ENCODE measurements at regions not wholly inside any gene's neighbourhood (a gene's known extent, or its start where the extent isn't known, plus 50 kb on each side); places are given as distances from the start of the nearest gene placed in this dataset.
A peak's percentile ranks its signal among the peaks of the same experiment; 100 is the strongest.

GRCh38 chr15:31273258-31273941, 53.2 kb upstream of the KLF13 start:
- Histone ChIP-seq H3K36me3 (ENCODE audit: control insufficient read depth, insufficient read depth, low read length) (no peaks in the 10 kb centered on the region), H3K27me3 (ENCODE audit: control insufficient read depth, insufficient read depth, low read length, poor library complexity, severe bottlenecking) (no peaks in the 10 kb centered on the region), H3K9me3 (ENCODE audit: control insufficient read depth, low read length) (no peaks in the 10 kb centered on the region), H3K4me1 (ENCODE audit: control insufficient read depth, insufficient read depth, low read length) (no peaks in the 10 kb centered on the region), H3K4me3 (ENCODE audit: low read length) (no peak overlapping the region), H3K27ac (ENCODE audit: low read depth, low read length) (no peak overlapping the region), H3K9ac (ENCODE audit: extremely low read depth, low read length, poor library complexity, severe bottlenecking) (no peak overlapping the region)
- no peaks in the 10 kb centered on the region for H3K9me3 Mint-ChIP-seq
- TF ChIP-seq, protein P1, sequence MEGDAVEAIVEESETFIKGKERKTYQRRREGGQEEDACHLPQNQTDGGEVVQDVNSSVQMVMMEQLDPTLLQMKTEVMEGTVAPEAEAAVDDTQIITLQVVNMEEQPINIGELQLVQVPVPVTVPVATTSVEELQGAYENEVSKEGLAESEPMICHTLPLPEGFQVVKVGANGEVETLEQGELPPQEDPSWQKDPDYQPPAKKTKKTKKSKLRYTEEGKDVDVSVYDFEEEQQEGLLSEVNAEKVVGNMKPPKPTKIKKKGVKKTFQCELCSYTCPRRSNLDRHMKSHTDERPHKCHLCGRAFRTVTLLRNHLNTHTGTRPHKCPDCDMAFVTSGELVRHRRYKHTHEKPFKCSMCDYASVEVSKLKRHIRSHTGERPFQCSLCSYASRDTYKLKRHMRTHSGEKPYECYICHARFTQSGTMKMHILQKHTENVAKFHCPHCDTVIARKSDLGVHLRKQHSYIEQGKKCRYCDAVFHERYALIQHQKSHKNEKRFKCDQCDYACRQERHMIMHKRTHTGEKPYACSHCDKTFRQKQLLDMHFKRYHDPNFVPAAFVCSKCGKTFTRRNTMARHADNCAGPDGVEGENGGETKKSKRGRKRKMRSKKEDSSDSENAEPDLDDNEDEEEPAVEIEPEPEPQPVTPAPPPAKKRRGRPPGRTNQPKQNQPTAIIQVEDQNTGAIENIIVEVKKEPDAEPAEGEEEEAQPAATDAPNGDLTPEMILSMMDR (conservative IDR thresholded peaks at IDR 0.05), result no peak
- 89 to 90% methylated on average over 16 to 20 of the region's 20 CpGs for WGBS, 2 experiments (ENCODE audit: insufficient coverage in 1 of 2, insufficient read length in 1 of 2)
- peaks cover under 1% of the 10 kb centered on the region for H3K27me3 Mint-ChIP-seq (ENCODE audit: insufficient read depth)
- peaks cover 3% of the 10 kb centered on the region for H3K4me1 Mint-ChIP-seq
- H3K4me3 Mint-ChIP-seq, result no peak overlapping the region
- DNase-seq, result peak; percentile 46
- no peaks in the 10 kb centered on the region for H3K36me3 Mint-ChIP-seq (ENCODE audit: low read depth)
- H3K27ac Mint-ChIP-seq, result no peak overlapping the region

- Histone ChIP-seq H3K4me1 (ENCODE audit: control insufficient read depth, insufficient read depth, low read length) (no peaks in the 10 kb centered on the region), H3K9me3 (ENCODE audit: control insufficient read depth, low read length) (no peaks in the 10 kb centered on the region), H3K27ac (ENCODE audit: low read depth, low read length) (no peak overlapping the region), H3K36me3 (ENCODE audit: control insufficient read depth, insufficient read depth, low read length) (no peaks in the 10 kb centered on the region), H3K9ac (ENCODE audit: extremely low read depth, low read length, poor library complexity, severe bottlenecking) (no peak overlapping the region), H3K27me3 (ENCODE audit: control insufficient read depth, insufficient read depth, low read length, poor library complexity, severe bottlenecking) (no peaks in the 10 kb centered on the region), H3K4me3 (ENCODE audit: low read length) (no peak overlapping the region)
- Mint-ChIP-seq H3K27me3 (ENCODE audit: insufficient read depth) (peaks cover 4% of the 10 kb centered on the region), H3K27ac (peak overlapping the region; percentile 66), H3K36me3 (ENCODE audit: low read depth) (no peaks in the 10 kb centered on the region), H3K4me3 (no peak overlapping the region), H3K9me3 (no peaks in the 10 kb centered on the region), H3K4me1 (peaks cover 6% of the 10 kb centered on the region)
- 93 to 94% methylated on average over 6 to 14 of the region's 14 CpGs for WGBS, 2 experiments (ENCODE audit: insufficient coverage in 1 of 2, insufficient read length in 1 of 2)
- DNase-seq, result peak; percentile 34
- TF ChIP-seq, protein P1 (conservative IDR thresholded peaks at IDR 0.05), result no peak
These were observed 51.9 kb upstream of the KLF13 start for GRCh38 chr15:31274496-31275330.

DNA sequence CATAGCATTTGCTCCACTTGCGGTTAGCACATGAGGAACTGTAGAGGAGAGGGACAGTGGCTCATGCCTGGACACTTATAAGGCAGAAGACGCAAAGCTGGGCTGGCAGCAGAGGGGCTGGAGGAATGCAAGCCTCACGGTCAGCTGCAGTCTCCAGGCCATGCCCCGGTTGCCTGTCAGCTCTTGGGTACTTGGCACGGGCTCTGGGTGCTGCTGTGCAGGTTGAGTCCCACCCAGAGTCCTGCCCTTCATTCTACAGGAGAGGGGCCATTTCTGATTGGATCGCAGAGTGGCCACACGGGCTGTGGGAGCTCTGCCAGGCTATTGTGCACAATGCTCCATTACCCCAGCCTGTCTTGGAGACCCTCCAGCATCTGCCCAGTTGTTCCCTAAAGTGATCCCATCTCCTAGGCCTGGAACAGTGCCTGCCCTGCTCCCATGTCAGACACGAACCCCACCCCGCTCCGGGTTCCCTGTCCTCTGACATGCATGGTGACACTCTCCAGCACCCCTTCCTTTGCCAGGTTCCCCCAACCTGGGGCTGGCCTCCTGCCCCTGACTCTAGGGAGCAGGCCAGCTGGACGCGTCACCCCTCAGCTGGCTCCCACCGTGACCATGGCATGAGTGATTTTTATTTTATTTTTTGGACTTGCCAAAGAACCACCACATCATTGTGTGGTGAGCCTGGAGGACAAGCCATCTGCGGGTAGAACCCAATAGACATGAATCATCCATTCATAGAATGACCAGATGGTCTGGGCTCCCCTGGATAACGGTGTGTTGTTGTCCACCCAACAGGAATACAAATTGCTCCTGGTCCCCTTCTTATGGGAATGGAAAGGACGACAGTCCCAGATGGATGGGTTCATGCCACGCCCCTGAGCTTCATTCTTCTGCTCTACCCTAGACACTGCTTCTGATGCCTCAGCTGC, 51.0 kb upstream of the KLF13 start:
- Mint-ChIP-seq H3K27me3 (ENCODE audit: insufficient read depth) (peaks cover 4% of the 10 kb centered on the region), H3K36me3 (ENCODE audit: low read depth) (no peaks in the 10 kb centered on the region), H3K9me3 (no peaks in the 10 kb centered on the region), H3K4me1 (peaks cover 14% of the 10 kb centered on the region), H3K4me3 (no peak overlapping the region), H3K27ac (peak overlapping the region; percentile 66)
- H3K4me1 ChIP-seq (ENCODE audit: control insufficient read depth, insufficient read depth, low read length), result peaks cover 6% of the 10 kb centered on the region
- TF ChIP-seq, protein P1 (conservative IDR thresholded peaks at IDR 0.05), result no peak
- H3K27ac ChIP-seq (ENCODE audit: low read depth, low read length), result no peak overlapping the region
- H3K9me3 ChIP-seq (ENCODE audit: control insufficient read depth, low read length), result no peaks in the 10 kb centered on the region
- DNase-seq, result no peak
- no peak overlapping the region for H3K9ac ChIP-seq (ENCODE audit: extremely low read depth, low read length, poor library complexity, severe bottlenecking)
- H3K4me3 ChIP-seq (ENCODE audit: low read length), result no peak overlapping the region
- H3K27me3 ChIP-seq (ENCODE audit: control insufficient read depth, insufficient read depth, low read length, poor library complexity, severe bottlenecking), result no peaks in the 10 kb centered on the region
- no peaks in the 10 kb centered on the region for H3K36me3 ChIP-seq (ENCODE audit: control insufficient read depth, insufficient read depth, low read length)
- 88 to 94% methylated on average over 9 to 17 of the region's 17 CpGs for WGBS, 2 experiments (ENCODE audit: insufficient coverage in 1 of 2, insufficient read length in 1 of 2)

Data from endodermal cell (in vitro differentiated cells).